ENCODE measurements at regions not wholly inside any gene's neighbourhood (a gene's known extent, or its start where the extent isn't known, plus 50 kb on each side); places are given as distances from the start of the nearest gene placed in this dataset.

DNA sequence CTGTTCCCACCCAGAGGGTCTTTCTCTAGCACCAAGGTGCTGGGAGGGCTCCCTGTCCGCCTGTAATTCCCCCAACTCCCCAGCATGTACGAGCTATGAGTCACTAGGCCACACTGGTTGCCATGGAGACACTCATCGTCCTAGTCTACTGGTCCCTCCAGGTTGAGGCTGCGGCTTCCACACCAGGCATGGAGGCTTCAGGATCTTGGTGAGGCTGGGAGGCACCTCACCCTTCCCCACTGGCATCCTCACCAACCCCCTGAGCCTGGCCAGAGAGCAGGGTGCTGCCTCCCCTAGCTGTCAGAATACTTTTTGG, 75.6 kb upstream of the KAZN start:
- Mint-ChIP-seq H3K9me3 (no peaks in the 10 kb centered on the region), H3K4me3 (no peak overlapping the region), H3K4me1 (peaks cover 44% of the 10 kb centered on the region), H3K27ac (peak overlapping the region; percentile 39 to 71 (median 68)), H3K27me3 (ENCODE audit: low read depth) (peaks cover 8% of the 10 kb centered on the region), H3K36me3 (ENCODE audit: low read depth) (no peaks in the 10 kb centered on the region)
- TF ChIP-seq, protein P1, sequence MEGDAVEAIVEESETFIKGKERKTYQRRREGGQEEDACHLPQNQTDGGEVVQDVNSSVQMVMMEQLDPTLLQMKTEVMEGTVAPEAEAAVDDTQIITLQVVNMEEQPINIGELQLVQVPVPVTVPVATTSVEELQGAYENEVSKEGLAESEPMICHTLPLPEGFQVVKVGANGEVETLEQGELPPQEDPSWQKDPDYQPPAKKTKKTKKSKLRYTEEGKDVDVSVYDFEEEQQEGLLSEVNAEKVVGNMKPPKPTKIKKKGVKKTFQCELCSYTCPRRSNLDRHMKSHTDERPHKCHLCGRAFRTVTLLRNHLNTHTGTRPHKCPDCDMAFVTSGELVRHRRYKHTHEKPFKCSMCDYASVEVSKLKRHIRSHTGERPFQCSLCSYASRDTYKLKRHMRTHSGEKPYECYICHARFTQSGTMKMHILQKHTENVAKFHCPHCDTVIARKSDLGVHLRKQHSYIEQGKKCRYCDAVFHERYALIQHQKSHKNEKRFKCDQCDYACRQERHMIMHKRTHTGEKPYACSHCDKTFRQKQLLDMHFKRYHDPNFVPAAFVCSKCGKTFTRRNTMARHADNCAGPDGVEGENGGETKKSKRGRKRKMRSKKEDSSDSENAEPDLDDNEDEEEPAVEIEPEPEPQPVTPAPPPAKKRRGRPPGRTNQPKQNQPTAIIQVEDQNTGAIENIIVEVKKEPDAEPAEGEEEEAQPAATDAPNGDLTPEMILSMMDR (IDR thresholded peaks at IDR 0.05; ENCODE audit: unreplicated experiment in 3 of 3) = no peak

GRCh38 chr1:14524826-14525636, 73.5 kb upstream of the KAZN start:
- no peak overlapping the region for H3K4me3 Mint-ChIP-seq
- peaks cover 8% of the 10 kb centered on the region for H3K27me3 Mint-ChIP-seq (ENCODE audit: low read depth)
- TF ChIP-seq, protein P1 (IDR thresholded peaks at IDR 0.05; ENCODE audit: unreplicated experiment in 3 of 3) = no peak
- H3K27ac Mint-ChIP-seq = no peak overlapping the region
- no peaks in the 10 kb centered on the region for H3K9me3 Mint-ChIP-seq
- H3K36me3 Mint-ChIP-seq (ENCODE audit: low read depth) = no peaks in the 10 kb centered on the region
- H3K4me1 Mint-ChIP-seq = peaks cover 32% of the 10 kb centered on the region

- Mint-ChIP-seq H3K9me3 (no peaks in the 10 kb centered on the region), H3K36me3 (ENCODE audit: low read depth) (no peaks in the 10 kb centered on the region), H3K4me1 (no peaks in the 10 kb centered on the region), H3K27me3 (ENCODE audit: low read depth) (peaks cover 4% of the 10 kb centered on the region), H3K4me3 (no peak overlapping the region), H3K27ac (no peak overlapping the region)
- TF ChIP-seq, protein P1 (IDR thresholded peaks at IDR 0.05; ENCODE audit: unreplicated experiment in 3 of 3) = no peak
Observed at GRCh38 chr1:14529475-14529874, 69.0 kb upstream of the KAZN start.

GRCh38 chr1:14531519-14531918, 67.0 kb upstream of the KAZN start:
- peaks cover 2% of the 10 kb centered on the region for H3K9me3 Mint-ChIP-seq
- H3K36me3 Mint-ChIP-seq (ENCODE audit: low read depth) = no peaks in the 10 kb centered on the region
- H3K4me1 Mint-ChIP-seq = no peaks in the 10 kb centered on the region

GRCh38 chr1:14535619-14536355, 62.7 kb upstream of the KAZN start:
- peaks cover 5% of the 10 kb centered on the region for H3K9me3 Mint-ChIP-seq
- H3K4me3 Mint-ChIP-seq = no peak overlapping the region
- H3K27ac Mint-ChIP-seq = no peak overlapping the region
- H3K27me3 Mint-ChIP-seq (ENCODE audit: low read depth) = peaks cover 12% of the 10 kb centered on the region
- peaks cover 8% of the 10 kb centered on the region for H3K4me1 Mint-ChIP-seq
- peaks cover 3% of the 10 kb centered on the region for H3K36me3 Mint-ChIP-seq (ENCODE audit: low read depth)
- TF ChIP-seq, protein P1 (IDR thresholded peaks at IDR 0.05; ENCODE audit: unreplicated experiment in 3 of 3) = no peak

More at GRCh38 chr1:14531519-14531918, 67.0 kb upstream of the KAZN start:
- TF ChIP-seq, protein P1 (IDR thresholded peaks at IDR 0.05; ENCODE audit: unreplicated experiment in 3 of 3) = no peak
- H3K27ac Mint-ChIP-seq = no peak overlapping the region
- no peak overlapping the region for H3K4me3 Mint-ChIP-seq
- peaks cover 12% of the 10 kb centered on the region for H3K27me3 Mint-ChIP-seq (ENCODE audit: low read depth)
